ENCODE measurements at regions not wholly inside any gene's neighbourhood (a gene's known extent, or its start where the extent isn't known, plus 50 kb on each side); places are given as distances from the start of the nearest gene placed in this dataset.

GRCh38 chr14:105689722-105690121, 163.3 kb downstream of the TMEM121 start:
- TF ChIP-seq CTCF (IDR thresholded peaks at IDR 0.05) (no peak), POLR2A (IDR thresholded peaks at IDR 0.05) (no peak)
